ENCODE measurements at regions not wholly inside any gene's neighbourhood (a gene's known extent, or its start where the extent isn't known, plus 50 kb on each side); places are given as distances from the start of the nearest gene placed in this dataset.

- Histone ChIP-seq H3K27ac (ENCODE audit: insufficient read length, low read depth, low read length) (no peak overlapping the region), H3K79me2 (ENCODE audit: insufficient read depth, low read length) (no peaks in the 10 kb centered on the region), H2BK5ac (ENCODE audit: insufficient read length, low read length) (no peak overlapping the region), H2BK120ac (ENCODE audit: low read depth, low read length, poor library complexity, severe bottlenecking) (no peak overlapping the region), H2AFZ (ENCODE audit: low read length) (no peak overlapping the region), H3K9me3 (ENCODE audit: control insufficient read depth, low read depth, low read length) (no peaks in the 10 kb centered on the region), H4K20me1 (ENCODE audit: control insufficient read depth, insufficient read depth, insufficient read length) (no peaks in the 10 kb centered on the region), H3K4me2 (ENCODE audit: insufficient read depth, insufficient read length, low read length) (no peak overlapping the region), H3K23ac (ENCODE audit: insufficient read length, low read depth, low read length) (no peak overlapping the region), H2AK5ac (ENCODE audit: insufficient read length, low read length) (no peak overlapping the region), H2BK12ac (ENCODE audit: insufficient read length, low read depth, low read length) (no peak overlapping the region), H3K23me2 (ENCODE audit: insufficient read length, low read depth, low read length, poor library complexity, severe bottlenecking) (no peaks in the 10 kb centered on the region), H3K18ac (ENCODE audit: insufficient read length, low read depth, low read length) (no peak overlapping the region), H3K79me1 (ENCODE audit: insufficient read depth, low read depth, low read length, poor library complexity, severe bottlenecking) (no peaks in the 10 kb centered on the region), H3K9ac (ENCODE audit: extremely low read depth, insufficient read length, low read length) (no peak overlapping the region), H4K91ac (ENCODE audit: insufficient read length, low read depth, low read length) (no peak overlapping the region), H3K56ac (ENCODE audit: insufficient read length, low read depth, low read length) (no peak overlapping the region), H4K5ac (ENCODE audit: insufficient read length, low read depth, low read length) (no peak overlapping the region), H3K27me3 (ENCODE audit: insufficient read depth, low read length) (no peaks in the 10 kb centered on the region), H2BK20ac (ENCODE audit: low read depth, low read length, poor library complexity, severe bottlenecking) (no peak overlapping the region), H3K4me1 (ENCODE audit: insufficient read depth, low read length) (no peaks in the 10 kb centered on the region), H3K4ac (ENCODE audit: low read depth, low read length) (no peak overlapping the region), H3T11ph (ENCODE audit: low read length) (no peak overlapping the region), H2BK15ac (ENCODE audit: low read depth, low read length) (no peak overlapping the region), H3K14ac (ENCODE audit: insufficient read depth, low read length) (no peak overlapping the region), H4K8ac (replicated peaks; ENCODE audit: insufficient read length, low read depth, low read length) (no peak overlapping the region)
- TF ChIP-seq CTCF (conservative IDR thresholded peaks at IDR 0.05), result no peak
- Mint-ChIP-seq H3K4me3 (no peak overlapping the region), H3K36me3 (ENCODE audit: insufficient read depth in 1 of 3, low read depth in 3 of 3) (no peaks in the 10 kb centered on the region), H3K4me1 (peaks cover 0 to 4% of the 10 kb centered on the region in 2 experiments; a peak in 1 of 4 replicates), H3K27me3 (ENCODE audit: low read depth) (no peaks in the 10 kb centered on the region), H3K9me3 (no peaks in the 10 kb centered on the region), H3K27ac (no peak overlapping the region)
- no CpG with 5 or more reads among the region's 2 CpGs for WGBS (ENCODE audit: extremely low coverage, insufficient read length, low lambda C conversion rate)
- no peak for DNase-seq
Measured at GRCh38 chr3:144084929-144085328, 113.3 kb downstream of the DIPK2A start.

Measured in H9 (cell line).